EH (cell line): ENCODE measurements at regions not wholly inside any gene's neighbourhood (a gene's known extent, or its start where the extent isn't known, plus 50 kb on each side); places are given as distances from the start of the nearest gene placed in this dataset.
"Not testable (repeated sequence)": the region's sequence is repeated elsewhere in the genome, so short reads cannot be mapped to it uniquely, and the experiment has no call there.

ENCODE experiments used
- DNase-seq: peaks from one replicate; pipeline ENCODE4 v3.0.0-alpha.2; 2015; ENCODE audit warnings: low read depth

DNA sequence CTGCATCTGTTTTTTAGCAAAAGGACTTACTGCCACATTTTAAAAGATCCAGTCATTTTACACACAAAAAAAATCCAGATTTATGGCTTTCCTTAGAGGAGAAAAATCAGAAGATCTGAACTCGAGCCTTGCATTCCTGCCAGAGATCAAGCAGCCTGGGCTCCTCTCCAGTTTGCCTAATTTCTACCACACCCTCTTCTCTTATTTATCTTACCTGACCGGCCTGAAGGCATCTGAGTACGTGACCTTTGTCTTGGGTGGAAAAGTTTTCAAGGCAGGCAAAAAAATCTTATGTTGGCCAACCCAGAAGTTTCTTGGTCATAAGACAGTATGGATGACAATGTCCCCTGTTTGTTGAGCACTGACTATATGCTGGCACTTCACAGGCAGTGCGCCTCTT is 60.3 kb downstream of the CHRD start:
- DNase-seq: no peak

DNA sequence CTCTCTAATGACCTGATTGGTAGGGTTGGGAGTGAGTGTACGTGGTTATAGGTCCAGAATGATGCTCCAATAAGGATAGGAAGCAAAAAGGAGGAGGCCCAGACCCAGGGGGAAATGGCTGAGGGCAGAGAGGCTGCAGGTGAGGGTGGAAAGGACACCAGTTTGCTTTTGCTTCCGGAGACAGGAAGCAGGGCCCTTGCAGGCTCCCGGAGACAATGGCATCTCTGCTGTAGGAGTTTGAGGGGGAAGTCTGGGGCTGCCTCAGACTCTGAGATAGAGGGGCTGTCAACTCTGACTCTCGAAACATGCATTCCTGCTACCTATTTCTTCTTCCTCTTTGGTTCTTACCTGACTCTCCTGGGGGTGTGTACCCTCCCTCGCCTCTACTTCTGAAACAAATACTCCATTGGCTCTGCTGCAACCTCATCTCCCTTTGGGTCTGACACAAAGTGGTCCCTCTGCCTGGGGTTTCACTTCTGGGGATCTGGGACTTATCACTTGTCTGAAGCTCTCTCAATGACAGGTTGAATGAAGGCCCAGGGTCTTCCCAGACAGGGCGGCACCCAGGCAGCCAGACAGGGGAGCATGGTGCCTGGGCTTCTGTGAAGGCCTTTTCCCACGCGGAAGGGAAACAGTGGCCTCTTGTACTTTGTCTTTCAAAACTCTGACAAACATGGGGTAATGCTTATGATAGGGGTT is 61.5 kb downstream of the CHRD start:
- no peak for DNase-seq

- DNase-seq: no peak
Measured at GRCh38 chr3:184443364-184443763, 63.5 kb downstream of the CHRD start.

DNA sequence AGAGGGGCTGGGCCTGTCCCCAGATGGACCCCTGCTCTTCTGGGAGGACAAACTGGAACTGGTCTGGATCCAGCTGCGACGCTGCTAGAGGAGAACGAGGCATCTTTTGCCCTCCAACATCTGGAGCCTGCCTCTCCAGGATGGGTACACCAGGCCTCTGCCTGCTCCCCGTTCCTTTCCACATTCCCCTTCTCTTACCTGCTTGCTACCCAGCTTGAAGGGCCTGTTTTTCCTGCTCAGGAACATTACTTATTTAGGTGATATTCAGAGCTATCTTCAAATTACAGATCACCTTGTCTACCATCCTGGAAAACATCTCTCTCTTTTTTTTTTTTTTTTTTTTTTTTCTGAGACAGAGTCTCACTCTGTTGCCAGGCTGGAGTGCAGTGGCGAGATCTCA is 64.0 kb downstream of the CHRD start:
- no peak for DNase-seq

GRCh38 chr3:184448321-184449160 is 68.7 kb downstream of the CHRD start:
- peak; percentile 90 for DNase-seq

GRCh38 chr3:184449161-184449515 is 69.3 kb downstream of the CHRD start:
- no peak for DNase-seq

- no peak for DNase-seq
Measured at GRCh38 chr3:184450547-184450946, 70.7 kb downstream of the CHRD start.

GRCh38 chr3:184453296-184453695 is 73.4 kb downstream of the CHRD start:
- DNase-seq: no peak

- no peak for DNase-seq
Measured at GRCh38 chr3:184455991-184456390, 76.1 kb downstream of the CHRD start.

DNA sequence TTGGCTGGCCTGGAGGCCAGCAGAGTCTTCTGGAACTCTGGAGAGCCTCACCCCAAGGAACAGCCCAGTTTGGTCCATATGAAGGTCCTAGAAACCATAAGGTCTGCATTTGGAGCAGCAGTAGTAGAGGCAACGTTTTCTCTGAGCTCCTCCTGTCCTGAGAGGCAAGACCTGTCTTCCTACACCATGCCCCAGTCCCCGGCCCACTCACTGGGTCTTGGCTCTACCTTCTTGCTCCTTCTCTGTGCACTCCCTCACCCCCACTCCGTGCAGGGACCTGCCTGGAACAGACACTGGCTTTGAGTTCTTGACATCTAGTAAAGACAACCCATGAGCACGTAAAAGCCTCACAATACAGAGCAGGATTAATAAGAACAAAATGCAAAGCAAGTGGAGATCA is 76.6 kb downstream of the CHRD start:
- DNase-seq: no peak

GRCh38 chr3:184457329-184457728 is 77.5 kb downstream of the CHRD start:
- no peak for DNase-seq

- DNase-seq: not testable (repeated sequence)
Measured at GRCh38 chr3:184457784-184458377, 78.0 kb downstream of the CHRD start.

GRCh38 chr3:184459355-184459754 is 79.5 kb downstream of the CHRD start:
- peak; percentile 78 for DNase-seq

- DNase-seq: no peak
Measured at GRCh38 chr3:184460276-184460675, 80.4 kb downstream of the CHRD start.

DNA sequence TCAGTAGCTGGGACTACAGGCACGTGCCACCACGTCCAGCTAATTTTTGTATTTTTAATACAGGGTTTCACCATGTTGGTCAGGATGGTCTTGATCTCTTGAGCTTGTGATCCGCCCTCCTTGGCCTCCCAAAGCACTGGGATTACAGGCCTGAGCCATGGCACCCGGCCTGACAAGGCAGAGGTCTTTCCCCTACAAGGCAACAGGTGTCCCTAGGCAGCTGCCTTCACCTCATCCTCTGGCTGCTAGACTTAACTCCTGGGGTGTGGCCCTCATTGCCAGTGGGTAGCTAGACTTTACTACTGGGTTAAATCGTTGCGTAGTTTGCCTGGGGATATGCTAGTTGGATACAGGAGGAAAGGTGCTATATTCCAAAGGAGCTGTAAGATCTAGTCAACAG is 81.4 kb downstream of the CHRD start:
- DNase-seq: no peak

DNA sequence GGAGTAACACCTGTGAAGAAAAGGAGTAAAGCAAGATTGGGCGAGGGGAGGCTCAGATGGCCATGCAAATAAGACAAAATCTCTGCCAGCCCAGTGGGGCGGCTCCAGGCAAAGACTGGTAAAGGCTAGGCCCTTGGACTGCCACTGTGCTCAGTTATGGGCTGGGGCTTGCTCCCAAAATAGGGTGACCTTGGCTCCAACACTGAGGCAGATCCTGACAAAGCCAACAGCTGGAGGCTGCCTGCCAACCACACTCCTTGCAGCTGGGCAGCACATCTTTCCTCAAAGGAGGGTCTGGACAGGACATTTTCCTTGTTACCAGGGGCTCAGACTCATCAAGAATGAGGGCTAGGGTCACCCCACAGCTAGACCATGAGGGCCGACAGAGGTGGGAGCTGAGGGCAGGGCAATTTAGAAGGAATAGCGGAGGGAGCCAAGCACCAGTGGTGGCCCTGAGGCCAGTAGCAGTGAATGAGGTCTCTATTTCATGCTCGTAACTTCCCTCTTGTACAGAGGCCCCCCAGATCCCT is 86.1 kb downstream of the CHRD start:
- no peak for DNase-seq

DNA sequence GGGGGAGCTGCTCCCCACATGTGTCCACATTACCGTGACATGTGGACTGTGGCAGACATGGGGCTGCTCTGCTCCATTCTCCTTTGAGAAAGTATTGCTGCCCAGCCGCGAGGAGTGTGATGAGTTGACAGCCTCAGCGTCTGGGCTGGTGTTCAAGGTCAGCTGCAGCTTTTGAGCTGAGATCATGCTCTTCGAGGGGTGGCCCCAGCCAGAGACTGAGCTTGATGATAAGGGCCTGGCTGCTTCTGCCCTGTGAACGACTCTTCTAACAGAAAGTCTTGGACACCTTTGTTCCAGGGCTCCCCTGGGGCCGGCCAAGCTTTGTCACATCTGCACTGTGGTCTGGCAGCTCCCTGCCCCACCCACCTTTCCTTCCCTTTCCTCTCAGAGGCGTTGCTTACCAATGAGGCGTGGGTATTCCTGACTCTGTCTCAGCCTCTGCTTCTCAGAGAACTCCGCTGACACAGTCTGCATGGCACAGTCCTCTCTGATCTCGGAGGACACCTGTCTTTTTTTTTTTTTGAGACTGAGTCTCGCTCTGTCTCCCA is 86.6 kb downstream of the CHRD start:
- DNase-seq: no peak

DNA sequence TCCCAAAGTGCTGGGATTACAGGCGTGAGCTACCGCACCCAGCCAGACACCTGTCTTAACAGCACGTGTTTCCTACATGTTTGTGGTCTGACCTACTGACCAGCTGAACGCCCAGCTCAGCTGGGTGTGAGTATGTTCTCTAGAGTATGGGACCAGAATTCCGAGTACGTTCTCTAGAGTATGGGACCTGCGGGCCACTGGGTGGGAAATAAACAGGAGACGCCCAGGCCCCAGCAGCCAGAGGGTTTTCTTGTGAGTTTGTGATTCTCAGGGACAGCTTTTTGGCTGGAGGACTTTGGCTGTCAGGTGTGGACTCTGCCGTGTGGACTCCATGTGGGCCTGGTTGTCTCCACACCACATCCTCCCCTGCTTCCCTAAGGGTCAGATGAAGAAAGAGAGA is 87.3 kb downstream of the CHRD start:
- no peak for DNase-seq

GRCh38 chr3:184470551-184470950 is 90.7 kb downstream of the CHRD start:
- no peak for DNase-seq

GRCh38 chr3:184471439-184471838 is 90.1 kb upstream of the EPHB3 start:
- no peak for DNase-seq

- DNase-seq: no peak
Measured at GRCh38 chr3:184472723-184473428, 88.7 kb upstream of the EPHB3 start.

- no peak for DNase-seq
Measured at GRCh38 chr3:184474897-184475296, 86.7 kb upstream of the EPHB3 start.
